NCI-H345 treated with DMSO at 0.1 percent for 48 hours (cell line): ENCODE measurements at regions not wholly inside any gene's neighbourhood (a gene's known extent, or its start where the extent isn't known, plus 50 kb on each side); places are given as distances from the start of the nearest gene placed in this dataset.
A peak's percentile ranks its signal among the peaks of the same experiment; 100 is the strongest.

ENCODE experiments used
- DNase-seq: peaks from one replicate; lab custom pipeline; 2025; ENCODE audit not compliant: unreplicated experiment; lab: John Stamatoyannopoulos, UW

DNA sequence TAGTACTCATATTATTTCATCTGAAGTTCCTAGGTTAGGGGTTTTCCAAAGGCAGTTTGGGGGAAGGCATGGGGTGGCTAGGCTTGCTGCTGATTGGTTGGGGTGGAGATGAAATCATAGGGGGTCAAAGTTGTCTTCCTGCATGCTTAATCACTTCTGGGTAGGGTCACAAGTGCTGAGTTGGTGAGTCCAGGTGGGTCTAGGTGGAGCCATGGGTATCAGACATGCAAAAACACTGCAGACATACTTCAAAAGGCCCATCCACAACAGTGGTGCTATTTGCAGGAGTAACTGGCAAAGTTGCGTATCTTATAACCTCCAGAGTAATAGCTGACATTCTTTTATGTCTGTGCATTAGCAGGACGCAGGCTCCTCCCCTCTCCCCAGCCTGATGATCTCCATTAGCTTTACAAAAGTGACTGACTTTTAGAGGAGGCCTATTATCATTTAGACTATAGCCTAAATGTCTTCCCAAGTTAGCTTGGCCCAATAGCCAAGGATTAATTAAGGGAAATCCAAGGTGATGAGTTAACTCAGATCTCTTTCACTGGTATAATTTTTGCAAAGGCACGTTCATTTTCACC is 374.4 kb upstream of the PRMT6 start:
- no peak for DNase-seq

DNA sequence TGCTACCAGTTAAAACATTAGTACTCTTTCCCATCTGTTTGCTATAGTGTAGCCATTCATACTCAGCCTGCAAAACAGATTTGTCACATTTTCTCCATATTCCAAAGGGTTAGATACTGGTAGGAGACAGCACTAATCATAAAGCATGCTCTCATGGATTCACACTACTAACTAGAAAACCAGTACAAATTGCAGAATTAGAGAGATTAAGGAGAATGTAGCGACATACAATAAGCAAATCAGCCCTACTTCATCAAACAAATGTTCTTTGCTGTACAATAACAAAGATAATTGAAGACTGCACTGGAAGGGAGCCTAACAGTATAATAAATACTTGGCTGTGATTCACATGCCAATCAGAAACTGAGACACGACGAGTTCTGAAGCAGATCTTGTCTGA is 368.0 kb upstream of the PRMT6 start:
- DNase-seq: no peak

- no peak for DNase-seq
These were observed 357.8 kb upstream of the PRMT6 start for GRCh38 chr1:106698660-106699059.

GRCh38 chr1:106699433-106699832 is 357.0 kb upstream of the PRMT6 start:
- DNase-seq: no peak

GRCh38 chr1:106700211-106700610 is 356.3 kb upstream of the PRMT6 start:
- DNase-seq: no peak

- DNase-seq: no peak
These were observed 350.5 kb upstream of the PRMT6 start for GRCh38 chr1:106705971-106706370.

DNA sequence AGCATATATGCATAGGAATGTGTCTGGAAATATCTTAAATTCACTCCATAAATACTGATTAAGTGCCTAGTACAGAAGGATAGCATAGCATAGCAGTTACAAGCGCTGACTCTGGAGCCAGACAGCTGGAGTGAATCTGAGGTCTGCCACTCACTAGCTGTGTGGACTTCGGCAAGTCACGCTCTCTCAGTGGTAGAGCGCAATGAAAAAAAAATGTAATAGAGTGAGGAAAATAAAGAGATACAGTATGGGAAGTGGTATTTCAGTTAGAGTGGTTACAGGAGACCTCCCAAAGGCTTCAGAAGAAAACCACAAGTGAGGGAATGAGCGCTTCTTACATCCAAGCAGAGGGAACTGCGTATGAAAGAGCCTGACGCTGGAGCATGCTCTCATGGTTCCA is 338.9 kb upstream of the PRMT6 start:
- DNase-seq: no peak

- no peak for DNase-seq
These were observed 334.7 kb upstream of the PRMT6 start for GRCh38 chr1:106721790-106722189.

DNA sequence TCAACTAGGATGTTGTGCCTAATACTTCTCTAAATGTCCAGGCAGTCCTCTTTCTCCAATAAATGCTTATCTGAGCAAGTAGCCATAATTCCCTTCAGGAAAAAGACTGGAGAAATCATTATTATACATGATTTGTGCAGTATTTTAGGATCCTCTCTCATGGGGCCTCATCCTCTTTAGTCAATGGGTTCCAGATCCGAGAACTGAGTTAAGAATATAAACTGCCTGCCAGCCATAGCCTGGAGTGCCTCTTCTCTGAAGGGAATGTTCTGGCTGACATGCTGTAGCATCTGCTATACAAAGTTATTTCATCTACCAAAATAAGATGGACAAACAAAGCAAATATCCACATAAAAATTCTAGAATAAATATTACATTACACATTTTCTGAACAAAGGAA is 334.0 kb upstream of the PRMT6 start:
- DNase-seq: no peak

DNA sequence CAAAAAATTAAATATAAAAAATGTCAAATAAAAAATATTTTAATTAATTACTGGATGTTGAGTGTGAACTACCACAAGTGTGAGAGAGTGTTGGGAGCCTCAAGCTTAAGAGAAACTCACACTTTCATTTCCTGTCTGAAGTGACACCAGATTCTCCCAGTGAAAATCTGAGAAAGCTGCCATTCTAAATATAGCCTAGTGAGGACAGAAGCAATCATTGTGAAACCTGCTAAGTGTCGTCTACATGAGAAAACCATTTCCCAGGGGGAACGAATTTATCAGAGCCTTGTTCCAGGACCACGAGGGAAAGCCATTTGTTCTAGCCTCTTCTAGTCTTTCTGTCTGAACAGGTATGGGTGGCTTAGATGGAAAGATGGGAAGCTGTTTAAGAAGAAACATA is 329.3 kb upstream of the PRMT6 start:
- DNase-seq: no peak

- DNase-seq: peak; percentile 22
These were observed 309.9 kb upstream of the PRMT6 start for GRCh38 chr1:106746448-106747085.

DNA sequence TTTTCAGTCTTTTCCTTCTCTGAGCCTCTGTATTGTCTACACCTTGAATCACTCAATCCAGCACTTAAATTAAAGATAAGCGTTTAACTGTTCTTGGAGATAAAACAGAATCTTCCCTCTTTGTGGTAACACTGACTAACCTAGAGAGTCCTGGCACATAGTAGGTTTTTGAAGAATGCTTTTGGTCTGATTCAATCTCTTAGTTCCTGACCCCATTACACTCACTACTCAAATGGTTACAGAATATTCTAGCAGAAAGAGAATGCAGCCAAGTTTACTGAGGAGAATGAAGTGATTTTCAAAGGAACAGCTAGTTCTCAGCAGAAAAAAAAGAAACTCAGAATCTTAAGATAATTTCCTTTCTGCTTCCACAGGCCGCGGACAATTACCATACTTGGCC is 309.2 kb upstream of the PRMT6 start:
- no peak for DNase-seq

DNA sequence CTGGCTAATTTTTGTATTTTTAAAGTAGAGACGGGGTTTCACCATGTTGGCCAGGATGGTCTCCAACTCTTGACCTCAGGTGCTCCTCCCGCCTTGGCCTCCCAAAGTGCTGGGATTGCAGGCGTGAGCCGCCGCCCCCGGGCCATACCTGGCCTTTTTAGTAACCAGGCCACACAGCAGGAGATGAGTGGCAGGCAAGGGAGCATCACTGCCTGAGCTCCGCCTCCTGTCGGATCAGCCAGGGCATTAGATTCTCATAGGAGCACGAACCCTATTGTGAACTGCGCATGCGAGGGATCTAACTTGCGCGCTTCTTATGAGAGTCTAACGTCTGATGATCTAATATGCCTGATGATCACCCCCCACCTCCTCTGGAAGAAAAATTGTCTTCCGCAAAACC is 308.7 kb upstream of the PRMT6 start:
- DNase-seq: no peak

- no peak for DNase-seq
These were observed 307.9 kb upstream of the PRMT6 start for GRCh38 chr1:106748606-106749005.

DNA sequence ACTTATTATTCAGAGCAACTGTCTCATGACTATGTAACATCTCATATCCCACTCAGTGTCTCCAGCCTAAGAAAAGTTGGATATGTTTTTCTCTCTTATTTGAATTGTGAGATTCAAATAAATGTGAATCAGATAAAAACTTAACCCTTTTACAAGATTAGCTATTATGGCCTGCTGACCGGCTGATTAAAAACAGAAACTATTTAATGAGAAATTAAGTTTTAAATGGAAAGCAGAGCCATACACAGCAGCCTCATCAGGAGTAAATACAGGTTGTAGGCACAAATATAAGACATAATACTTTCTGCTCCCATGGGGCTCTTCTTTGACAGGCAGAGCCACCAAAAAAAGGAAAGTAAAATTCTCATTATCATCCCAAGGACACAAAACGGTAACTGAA is 307.0 kb upstream of the PRMT6 start:
- DNase-seq: no peak

GRCh38 chr1:106749906-106750305 is 306.6 kb upstream of the PRMT6 start:
- no peak for DNase-seq

DNA sequence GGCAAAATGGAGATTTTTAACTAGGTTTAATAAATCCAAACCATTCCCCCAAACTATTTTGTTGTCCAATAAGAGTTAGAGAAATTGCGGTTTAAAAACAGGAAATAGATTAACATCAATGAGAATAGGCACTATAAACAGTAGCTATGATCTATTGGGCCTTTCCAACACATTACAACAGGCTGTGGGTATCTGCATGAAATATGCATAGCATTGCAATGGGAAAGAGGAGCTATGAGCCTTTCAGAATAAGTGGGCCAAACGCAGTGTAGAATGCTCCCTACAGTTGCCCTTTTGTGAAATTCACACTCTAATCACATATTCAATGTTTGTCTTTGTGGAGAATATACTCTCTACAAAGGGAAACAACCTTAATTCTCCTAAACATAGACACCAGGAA is 305.5 kb upstream of the PRMT6 start:
- no peak for DNase-seq

GRCh38 chr1:106753066-106753465 is 303.4 kb upstream of the PRMT6 start:
- no peak for DNase-seq

GRCh38 chr1:106754957-106755356 is 301.5 kb upstream of the PRMT6 start:
- DNase-seq: no peak

GRCh38 chr1:106755682-106756406 is 300.6 kb upstream of the PRMT6 start:
- no peak for DNase-seq

GRCh38 chr1:106756752-106757151 is 299.7 kb upstream of the PRMT6 start:
- no peak for DNase-seq

GRCh38 chr1:106768077-106768476 is 288.4 kb upstream of the PRMT6 start:
- DNase-seq: no peak

- no peak for DNase-seq
These were observed 288.0 kb upstream of the PRMT6 start for GRCh38 chr1:106768501-106768900.
